A549 (cell line): ENCODE measurements at regions not wholly inside any gene's neighbourhood (a gene's known extent, or its start where the extent isn't known, plus 50 kb on each side); places are given as distances from the start of the nearest gene placed in this dataset.

Experiments
- ATAC-seq, 2 experiments: fragments of 200-7000 bp in 1 of 2; fragments of >200 bp in 1 of 2; cut with Nextera tagmentation in 1 of 2; cut with Tn5 transposase in 1 of 2; 3 replicates each; pipeline versions ENCODE4 v1.8.0 to v1.9.1; 2018 to 2020; ENCODE audit warnings: mild to moderate bottlenecking in 1 of 2, moderate library complexity in 1 of 2
- CTCF ChIA-PET: fragments of 300-600 bp; sonication (Branson Sonifier 250); formaldehyde crosslinking; extraction: SDS; loops from one replicate; lab custom pipeline; 2021; ENCODE audit warnings: antibody characterized with exemption, inconsistent platforms; lab: Yijun Ruan, JAX
- POLR2A ChIA-PET: fragments of 350-600 bp; formaldehyde crosslinking; extraction: SDS; loops from one replicate; lab custom pipeline; 2021; ENCODE audit warnings: antibody characterized with exemption, inconsistent platforms; lab: Yijun Ruan, JAX
- DNase-seq, 2 experiments: peaks; one replicate each; pipeline versions ENCODE4 v3.0.0 to v3.0.0-alpha.2; 2011 to 2016; ENCODE audit warnings: low read depth in 1 of 2, low spot score in 1 of 2
- FAIRE-seq: peaks from 2 replicates; lab custom pipeline; 2011; peaks lifted over from hg19 to GRCh38; lab: Jason Lieb, UNC
- H3K27ac ChIP-seq, 2 experiments: fragments of >200 bp; sonication (Bioruptor Twin); formaldehyde crosslinking; 3 replicates each; pipeline ENCODE4 v1.5.1; 2016 to 2017
- H3K4me1 ChIP-seq: fragments of >200 bp; sonication (Bioruptor Twin); formaldehyde crosslinking; 3 replicates; pipeline ENCODE4 v1.6.1; 2016
- H3K4me2 ChIP-seq: fragments of >200 bp; sonication (Bioruptor Twin); formaldehyde crosslinking; 3 replicates; pipeline ENCODE4 v1.6.1; 2016
- H3K4me3 ChIP-seq: fragments of >200 bp; sonication (Bioruptor Twin); formaldehyde crosslinking; 3 replicates; pipeline ENCODE4 v1.5.1; 2016
- H3K9me3 ChIP-seq: fragments of >200 bp; sonication (Bioruptor Twin); formaldehyde crosslinking; 3 replicates; pipeline ENCODE4 v1.6.1; 2016
- ATOH8 ChIP-seq: fragments of 250-450 bp; sonication (Bioruptor Pico); IDR thresholded peaks from 2 replicates; pipeline ENCODE4 v1.5.0; 2020; ENCODE audit warnings: low read depth, mild to moderate bottlenecking, moderate library complexity
- BCL3 ChIP-seq: fragments of >200 bp; sonication (Bioruptor Twin); formaldehyde crosslinking; IDR thresholded peaks from 3 replicates; pipeline ENCODE4 v1.6.1; 2016
- CHD4 ChIP-seq: fragments of 200-600 bp; sonication (generic); IDR thresholded peaks from 2 replicates; pipeline ENCODE4 v1.6.1; 2016; ENCODE audit warnings: antibody characterized with exemption, mild to moderate bottlenecking, borderline replicate concordance
- E2F6 ChIP-seq: IDR thresholded peaks from 2 replicates; pipeline ENCODE4 v1.6.1; 2012; ENCODE audit warnings: low read depth, borderline replicate concordance
- EHF ChIP-seq: fragments of 250-450 bp; sonication (Bioruptor Pico); IDR thresholded peaks from 2 replicates; pipeline ENCODE4 v1.5.0; 2020; ENCODE audit warnings: mild to moderate bottlenecking
- EHMT2 ChIP-seq: fragments of 200-600 bp; sonication (generic); IDR thresholded peaks from 2 replicates; pipeline ENCODE4 v1.6.1; 2016; ENCODE audit warnings: antibody characterized with exemption, low read depth, mild to moderate bottlenecking, moderate library complexity
- ELK1 ChIP-seq: fragments of 150-350 bp; IDR thresholded peaks from 2 replicates; pipeline ENCODE4 v1.6.1; 2014; ENCODE audit warnings: low read depth, mild to moderate bottlenecking, low read length
- EP300 ChIP-seq, 2 experiments: fragments of >200 bp; sonication (Bioruptor Twin); formaldehyde crosslinking; IDR thresholded peaks; 2 replicates in 1 of 2; 3 replicates in 1 of 2; pipeline ENCODE4 v1.6.1; 2016 to 2017
- ESRRA ChIP-seq: fragments of 150-350 bp; IDR thresholded peaks from 2 replicates; pipeline ENCODE4 v1.6.1; 2014; ENCODE audit warnings: mild to moderate bottlenecking, low read length, borderline replicate concordance
- FOSB ChIP-seq: fragments of 250-450 bp; sonication (Bioruptor Pico); IDR thresholded peaks from 2 replicates; pipeline ENCODE4 v1.5.0; 2020; ENCODE audit warnings: mild to moderate bottlenecking, moderate library complexity
- FOSL2 ChIP-seq, 2 experiments: fragments of 450-650 bp in 1 of 2; fragments of >200 bp in 1 of 2; sonication (Bioruptor Twin) in 1 of 2; formaldehyde crosslinking; IDR thresholded peaks; 2 replicates each; pipeline versions ENCODE4 v1.5.0 to v1.6.1; 2016 to 2020; ENCODE audit warnings: mild to moderate bottlenecking in 1 of 2, moderate library complexity in 1 of 2
- HES2 ChIP-seq: fragments of >200 bp; sonication (Bioruptor Twin); formaldehyde crosslinking; IDR thresholded peaks from 2 replicates; pipeline ENCODE4 v1.6.1; 2016
- HEYL ChIP-seq: fragments of 250-450 bp; sonication (Bioruptor Pico); IDR thresholded peaks from 2 replicates; pipeline ENCODE4 v1.8.0; 2021; ENCODE audit warnings: mild to moderate bottlenecking, moderate library complexity
- HOXB13 ChIP-seq: fragments of 250-450 bp; sonication (Bioruptor Pico); IDR thresholded peaks from 2 replicates; pipeline ENCODE4 v1.5.0; 2020; ENCODE audit warnings: low read depth, mild to moderate bottlenecking, moderate library complexity
- JUN ChIP-seq, 2 experiments: fragments of >200 bp; sonication (Bioruptor Twin); formaldehyde crosslinking; IDR thresholded peaks; 2 replicates in 1 of 2; 3 replicates in 1 of 2; pipeline ENCODE4 v1.6.1; 2016 to 2017
- JUNB ChIP-seq: fragments of >200 bp; sonication (Bioruptor Twin); formaldehyde crosslinking; IDR thresholded peaks from 2 replicates; pipeline ENCODE4 v1.6.1; 2016
- KDM1A ChIP-seq: fragments of 200-600 bp; sonication (generic); IDR thresholded peaks from 2 replicates; pipeline ENCODE4 v1.6.1; 2016; ENCODE audit warnings: low read depth, mild to moderate bottlenecking
- MYC ChIP-seq: IDR thresholded peaks from 2 replicates; pipeline ENCODE4 v1.6.1; 2012; ENCODE audit warnings: mild to moderate bottlenecking, inconsistent platforms, low read length, improper control_type of control experiment, borderline replicate concordance
- NPAS2 ChIP-seq: fragments of 250-450 bp; sonication (Bioruptor Pico); IDR thresholded peaks from 2 replicates; pipeline ENCODE4 v1.8.0; 2022; ENCODE audit warnings: mild to moderate bottlenecking, moderate library complexity, borderline replicate concordance
- POLR2A ChIP-seq: IDR thresholded peaks from 2 replicates; pipeline ENCODE4 v1.6.1; 2012; ENCODE audit warnings: mild to moderate bottlenecking, low read length
- RARB ChIP-seq: fragments of 250-450 bp; sonication (Bioruptor Pico); IDR thresholded peaks from 2 replicates; pipeline ENCODE4 v1.8.0; 2021; ENCODE audit warnings: mild to moderate bottlenecking, moderate library complexity
- REST ChIP-seq: fragments of 200-600 bp; sonication (generic); IDR thresholded peaks from 2 replicates; pipeline ENCODE4 v1.6.1; 2016; ENCODE audit warnings: antibody characterized with exemption, mild to moderate bottlenecking, moderate library complexity
- TP53 ChIP-seq: fragments of 250-450 bp; sonication (Bioruptor Pico); IDR thresholded peaks from 2 replicates; pipeline ENCODE4 v1.5.0; 2021; ENCODE audit warnings: mild to moderate bottlenecking, moderate library complexity
- USF2 ChIP-seq: fragments of 450-650 bp; IDR thresholded peaks from 2 replicates; pipeline ENCODE4 v1.6.1; 2014; ENCODE audit warnings: antibody characterized with exemption
- ZFP36 ChIP-seq: fragments of 450-650 bp; IDR thresholded peaks from 2 replicates; pipeline ENCODE4 v1.6.1; 2014; ENCODE audit warnings: borderline replicate concordance; ENCODE audit not compliant: partially characterized antibody
- ZSCAN20 ChIP-seq: fragments of 250-450 bp; sonication (Bioruptor Pico); IDR thresholded peaks from 2 replicates; pipeline ENCODE4 v1.8.0; 2022; ENCODE audit warnings: mild to moderate bottlenecking, moderate library complexity
- WGBS: methylation state at CpG from one replicate; pipeline ENCODE4 v1.1.6; 2017; ENCODE audit errors: missing lambda C conversion rate; 5-methylcytosine and 5-hydroxymethylcytosine counted together

- Histone ChIP-seq H3K4me3 (no peak overlapping the region), H3K4me1 (no peaks in the 10 kb centered on the region), H3K9me3 (no peaks in the 10 kb centered on the region), H3K4me2 (no peak overlapping the region), H3K27ac (no peak overlapping the region)
- DNase-seq = no peak
- ChIA-PET POLR2A (no interaction called here), CTCF (no interaction called here)
- WGBS = 63% methylated on average over 4 of the region's 4 CpGs
- no peak for ATAC-seq
- FAIRE-seq = no peak
- TF ChIP-seq JUNB (no peak), KDM1A (no peak), BCL3 (no peak), TP53 (CRISPR knock-in tag) (no peak), E2F6 (no peak), NPAS2 (no peak), HES2 (no peak), USF2 (no peak), ZSCAN20 (CRISPR knock-in tag) (no peak), ESRRA (no peak), POLR2A (no peak)
These were observed 127.0 kb downstream of the COX18 start for GRCh38 chr4:72942565-72942964.

- Histone ChIP-seq H3K9me3 (no peaks in the 10 kb centered on the region), H3K27ac (no peak overlapping the region), H3K4me2 (no peak overlapping the region), H3K4me3 (no peak overlapping the region), H3K4me1 (no peaks in the 10 kb centered on the region)
- ChIA-PET CTCF (no interaction called here), POLR2A (no interaction called here)
- DNase-seq (no peak), ATAC-seq (no peak), FAIRE-seq (no peak)
- 74% methylated on average over 2 of the region's 2 CpGs for WGBS
- TF ChIP-seq ZFP36 = no peak
- TF ChIP-seq FOSL2 (IDR thresholded peaks at IDR 0.05) = no peak
- TF ChIP-seq FOSL2 (CRISPR knock-in tag; IDR thresholded peaks at IDR 0.05) = no peak
- TF ChIP-seq RARB (CRISPR knock-in tag) = no peak
- no peak for TF ChIP-seq REST
- TF ChIP-seq EHMT2 = no peak
- no peak for TF ChIP-seq E2F6
- TF ChIP-seq EHF = no peak
- no peak for TF ChIP-seq BCL3
- no peak for TF ChIP-seq EP300 (IDR thresholded peaks at IDR 0.05)
- no peak for TF ChIP-seq HOXB13
- TF ChIP-seq MYC = no peak
- no peak for TF ChIP-seq CHD4
- TF ChIP-seq HEYL (CRISPR knock-in tag) = no peak
- no peak for TF ChIP-seq JUN (IDR thresholded peaks at IDR 0.05)
- no peak for TF ChIP-seq ATOH8
- no peak for TF ChIP-seq ZSCAN20 (CRISPR knock-in tag)
- TF ChIP-seq ELK1 = no peak
- no peak for TF ChIP-seq FOSB (CRISPR knock-in tag)
These were observed 131.0 kb downstream of the COX18 start for GRCh38 chr4:72938516-72938915.
